Activated T-cell treated with anti-CD3 and anti-CD28 coated beads, Interleukin-2, amount 50 U/mL, for 4 hours (primary cell): ENCODE measurements at regions not wholly inside any gene's neighbourhood (a gene's known extent, or its start where the extent isn't known, plus 50 kb on each side); places are given as distances from the start of the nearest gene placed in this dataset.

Experiments used
- ATAC-seq, 2 donors: fragments of 200-7000 bp; cut with Tn5 transposase; one replicate each; pipeline ENCODE4 v1.10.0; 2021
- DNase-seq: peaks from one replicate; pipeline ENCODE4 v3.0.0-alpha.2; 2020
- H3K27me3 Mint-ChIP-seq: one replicate; pipeline ENCODE4 v1.8.0; 2021; ENCODE audit warnings: low read depth, mixed read lengths
- H3K36me3 Mint-ChIP-seq: one replicate; pipeline ENCODE4 v1.8.0; 2022; ENCODE audit warnings: mixed read lengths; ENCODE audit not compliant: insufficient read depth
- H3K4me1 Mint-ChIP-seq: one replicate; pipeline ENCODE4 v1.8.0; 2021; ENCODE audit warnings: low read depth, mixed read lengths
- H3K4me3 Mint-ChIP-seq: one replicate; pipeline ENCODE4 v1.8.0; 2021; ENCODE audit warnings: mild to moderate bottlenecking, moderate library complexity, mixed read lengths
- H3K9me3 Mint-ChIP-seq: one replicate; pipeline ENCODE4 v1.8.0; 2021; ENCODE audit warnings: mixed read lengths

- no peaks in the 10 kb centered on the region for H3K4me1 Mint-ChIP-seq
Observed at GRCh38 chr2:16048466-16048865, 108.1 kb downstream of the MYCN start.

GRCh38 chr2:16047701-16048100, 107.4 kb downstream of the MYCN start:
- DNase-seq (no peak), ATAC-seq (no peak)
- no peaks in the 10 kb centered on the region for H3K36me3 Mint-ChIP-seq
- H3K27me3 Mint-ChIP-seq: no peaks in the 10 kb centered on the region
- no peaks in the 10 kb centered on the region for H3K9me3 Mint-ChIP-seq
- no peak overlapping the region for H3K4me3 Mint-ChIP-seq
- no peaks in the 10 kb centered on the region for H3K4me1 Mint-ChIP-seq

More at GRCh38 chr2:16048466-16048865, 108.1 kb downstream of the MYCN start:
- Mint-ChIP-seq H3K9me3 (no peaks in the 10 kb centered on the region), H3K36me3 (no peaks in the 10 kb centered on the region), H3K27me3 (no peaks in the 10 kb centered on the region), H3K4me3 (no peak overlapping the region)
- ATAC-seq: no peak
- no peak for DNase-seq

- Mint-ChIP-seq H3K4me1 (no peaks in the 10 kb centered on the region), H3K27me3 (peaks cover 3% of the 10 kb centered on the region), H3K9me3 (no peaks in the 10 kb centered on the region), H3K36me3 (no peaks in the 10 kb centered on the region), H3K4me3 (no peak overlapping the region)
- no peak for ATAC-seq
- DNase-seq: no peak
Observed at GRCh38 chr2:16046649-16047048, 106.3 kb downstream of the MYCN start.

- H3K4me3 Mint-ChIP-seq: no peak overlapping the region
- ATAC-seq (no peak), DNase-seq (no peak)
- H3K4me1 Mint-ChIP-seq: no peaks in the 10 kb centered on the region
- no peaks in the 10 kb centered on the region for H3K9me3 Mint-ChIP-seq
- H3K27me3 Mint-ChIP-seq: peaks cover 3% of the 10 kb centered on the region
- H3K36me3 Mint-ChIP-seq: no peaks in the 10 kb centered on the region
Observed at GRCh38 chr2:16045653-16046352, 105.5 kb downstream of the MYCN start.

- no peaks in the 10 kb centered on the region for H3K4me1 Mint-ChIP-seq
- H3K27me3 Mint-ChIP-seq: peaks cover 3% of the 10 kb centered on the region
- no peaks in the 10 kb centered on the region for H3K36me3 Mint-ChIP-seq
- H3K4me3 Mint-ChIP-seq: no peak overlapping the region
- DNase-seq (no peak), ATAC-seq (no peak)
- no peaks in the 10 kb centered on the region for H3K9me3 Mint-ChIP-seq
Observed at GRCh38 chr2:16044946-16045456, 104.7 kb downstream of the MYCN start.

- DNase-seq (no peak), ATAC-seq (no peak)
- H3K4me3 Mint-ChIP-seq: no peak overlapping the region
- no peaks in the 10 kb centered on the region for H3K36me3 Mint-ChIP-seq
- no peaks in the 10 kb centered on the region for H3K9me3 Mint-ChIP-seq
- no peaks in the 10 kb centered on the region for H3K4me1 Mint-ChIP-seq
- peaks cover 3% of the 10 kb centered on the region for H3K27me3 Mint-ChIP-seq
Observed at GRCh38 chr2:16043627-16044026, 103.3 kb downstream of the MYCN start.

GRCh38 chr2:16043192-16043591, 102.8 kb downstream of the MYCN start:
- H3K27me3 Mint-ChIP-seq: peaks cover 3% of the 10 kb centered on the region
- H3K36me3 Mint-ChIP-seq: no peaks in the 10 kb centered on the region
- H3K4me3 Mint-ChIP-seq: no peak overlapping the region
- no peaks in the 10 kb centered on the region for H3K4me1 Mint-ChIP-seq
- no peak for ATAC-seq
- no peaks in the 10 kb centered on the region for H3K9me3 Mint-ChIP-seq
- DNase-seq: no peak

GRCh38 chr2:16042201-16042700, 101.9 kb downstream of the MYCN start:
- Mint-ChIP-seq H3K36me3 (no peaks in the 10 kb centered on the region), H3K4me1 (no peaks in the 10 kb centered on the region)
- no peak for ATAC-seq

GRCh38 chr2:16040271-16041010, 100.1 kb downstream of the MYCN start:
- H3K36me3 Mint-ChIP-seq: no peaks in the 10 kb centered on the region
- H3K4me1 Mint-ChIP-seq: no peaks in the 10 kb centered on the region
- no peak for ATAC-seq
- no peak overlapping the region for H3K4me3 Mint-ChIP-seq
- H3K27me3 Mint-ChIP-seq: peaks cover 3% of the 10 kb centered on the region
- DNase-seq: no peak
- no peaks in the 10 kb centered on the region for H3K9me3 Mint-ChIP-seq

More at GRCh38 chr2:16042201-16042700, 101.9 kb downstream of the MYCN start:
- no peak overlapping the region for H3K4me3 Mint-ChIP-seq
- H3K27me3 Mint-ChIP-seq: peaks cover 3% of the 10 kb centered on the region
- no peak for DNase-seq
- no peaks in the 10 kb centered on the region for H3K9me3 Mint-ChIP-seq

- H3K36me3 Mint-ChIP-seq: no peaks in the 10 kb centered on the region
- no peaks in the 10 kb centered on the region for H3K4me1 Mint-ChIP-seq
- peaks cover 3% of the 10 kb centered on the region for H3K27me3 Mint-ChIP-seq
- no peak overlapping the region for H3K4me3 Mint-ChIP-seq
- no peak for DNase-seq
- no peaks in the 10 kb centered on the region for H3K9me3 Mint-ChIP-seq
- ATAC-seq: no peak
Observed at GRCh38 chr2:16039823-16040222, 99.5 kb downstream of the MYCN start.

GRCh38 chr2:16039055-16039454, 98.7 kb downstream of the MYCN start:
- H3K27me3 Mint-ChIP-seq: peaks cover 3% of the 10 kb centered on the region
- H3K36me3 Mint-ChIP-seq: no peaks in the 10 kb centered on the region
- DNase-seq (no peak), ATAC-seq (no peak)
- no peaks in the 10 kb centered on the region for H3K9me3 Mint-ChIP-seq
- H3K4me3 Mint-ChIP-seq: no peak overlapping the region
- no peaks in the 10 kb centered on the region for H3K4me1 Mint-ChIP-seq

GRCh38 chr2:16038621-16039020, 98.3 kb downstream of the MYCN start:
- ATAC-seq (no peak), DNase-seq (no peak)
- H3K9me3 Mint-ChIP-seq: no peaks in the 10 kb centered on the region
- H3K36me3 Mint-ChIP-seq: no peaks in the 10 kb centered on the region
- peaks cover 3% of the 10 kb centered on the region for H3K27me3 Mint-ChIP-seq
- no peak overlapping the region for H3K4me3 Mint-ChIP-seq
- no peaks in the 10 kb centered on the region for H3K4me1 Mint-ChIP-seq

GRCh38 chr2:16037808-16038457, 97.6 kb downstream of the MYCN start:
- Mint-ChIP-seq H3K27me3 (peaks cover 3% of the 10 kb centered on the region), H3K36me3 (no peaks in the 10 kb centered on the region)
- no peak for DNase-seq

GRCh38 chr2:16036951-16037350, 96.6 kb downstream of the MYCN start:
- H3K27me3 Mint-ChIP-seq: peaks cover under 1% of the 10 kb centered on the region
- no peak for ATAC-seq
- H3K9me3 Mint-ChIP-seq: no peaks in the 10 kb centered on the region
- no peak overlapping the region for H3K4me3 Mint-ChIP-seq
- H3K36me3 Mint-ChIP-seq: no peaks in the 10 kb centered on the region
- no peaks in the 10 kb centered on the region for H3K4me1 Mint-ChIP-seq
- DNase-seq: no peak

More at GRCh38 chr2:16037808-16038457, 97.6 kb downstream of the MYCN start:
- no peak for ATAC-seq
- no peaks in the 10 kb centered on the region for H3K9me3 Mint-ChIP-seq
- no peak overlapping the region for H3K4me3 Mint-ChIP-seq
- H3K4me1 Mint-ChIP-seq: no peaks in the 10 kb centered on the region
